GF-D8 (cell line): ENCODE measurements at regions not wholly inside any gene's neighbourhood (a gene's known extent, or its start where the extent isn't known, plus 50 kb on each side); places are given as distances from the start of the nearest gene placed in this dataset.
"Not testable (repeated sequence)": the region's sequence is repeated elsewhere in the genome, so short reads cannot be mapped to it uniquely, and the experiment has no call there.

Source experiments
- DNase-seq: peaks from one replicate; lab custom pipeline; 2025; lab: John Stamatoyannopoulos, UW

DNA sequence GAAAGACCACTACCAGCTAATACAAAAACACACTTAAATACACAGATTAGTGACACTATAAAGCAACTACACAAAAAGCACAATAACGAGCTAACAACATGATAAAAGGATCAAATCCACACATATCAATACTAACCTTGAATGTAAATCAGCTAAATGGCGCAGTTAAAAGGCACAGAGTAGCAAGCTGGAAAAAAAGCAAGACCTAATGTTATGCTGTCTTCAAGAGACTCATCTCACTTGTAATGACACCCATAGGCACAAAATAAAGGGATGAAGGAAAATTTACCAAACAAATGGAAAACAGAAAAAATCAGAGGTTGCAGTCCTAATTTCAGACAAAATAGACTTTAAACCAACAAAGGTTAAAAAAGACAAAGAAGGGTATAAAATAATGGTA is 86.3 kb downstream of the NUS1 start:
- no peak for DNase-seq

- DNase-seq, result no peak
These were observed 96.1 kb downstream of the NUS1 start for GRCh38 chr6:117771403-117771802.

DNA sequence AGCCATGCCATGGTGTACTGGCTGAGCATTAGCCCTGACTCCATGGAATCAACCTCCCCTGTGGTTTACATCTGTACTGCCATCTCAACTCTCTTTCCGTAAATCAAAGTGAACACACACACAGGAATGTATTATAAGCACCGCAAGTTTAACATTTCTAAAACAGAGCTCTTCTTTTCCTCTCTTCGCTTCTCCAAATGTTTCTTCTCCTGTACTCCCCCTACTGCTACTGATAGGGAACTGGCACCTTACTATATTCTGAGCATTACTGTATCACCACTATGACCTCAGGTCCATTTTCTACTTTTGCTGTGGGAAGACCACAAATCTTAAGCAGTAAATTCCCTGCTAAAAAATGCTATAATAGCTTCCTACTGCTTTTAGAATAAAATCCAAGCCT is 101.2 kb downstream of the NUS1 start:
- DNase-seq, result no peak

DNA sequence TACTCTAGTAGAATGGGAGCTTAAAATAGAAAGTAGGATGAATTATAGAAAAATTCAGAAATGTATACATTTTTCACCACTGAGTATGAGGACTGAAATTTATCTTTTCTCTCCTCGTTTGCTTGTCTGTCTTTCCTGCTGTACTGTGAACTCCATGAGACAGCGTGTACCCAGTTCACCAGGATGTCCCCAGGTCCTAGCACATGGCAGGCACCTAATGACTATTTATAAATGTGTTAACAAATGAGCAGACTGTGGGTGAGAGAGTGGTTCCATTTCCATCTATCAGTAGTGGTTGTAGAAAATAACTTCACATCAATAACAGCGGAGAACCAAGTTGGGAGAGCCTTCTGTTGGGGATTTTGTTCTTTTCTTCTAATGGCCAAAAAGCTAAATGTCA is 106.3 kb downstream of the NUS1 start:
- DNase-seq, result no peak

DNA sequence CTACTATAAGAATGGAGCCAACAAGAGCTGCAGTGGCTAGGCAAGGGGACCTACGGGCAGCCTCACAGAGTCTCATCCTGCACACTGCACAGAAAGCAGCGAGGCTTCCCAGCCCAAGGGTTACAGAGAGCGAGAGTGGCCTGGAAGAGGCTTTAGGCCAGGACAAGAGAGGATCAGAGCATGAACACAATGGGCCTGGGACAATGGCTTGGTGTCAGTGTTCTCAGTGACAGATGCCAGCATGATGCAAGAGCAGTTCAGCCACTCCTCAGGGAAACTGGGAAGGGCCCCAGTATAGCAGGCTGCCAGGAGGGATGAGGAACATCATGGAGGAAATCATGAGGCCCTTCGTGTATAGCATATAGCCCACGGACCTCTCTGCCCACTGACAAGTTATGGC is 108.0 kb downstream of the NUS1 start:
- no peak for DNase-seq

- no peak for DNase-seq
These were observed 115.7 kb downstream of the NUS1 start for GRCh38 chr6:117791012-117791411.

- no peak for DNase-seq
These were observed 111.8 kb upstream of the SLC35F1 start for GRCh38 chr6:117795234-117795633.

GRCh38 chr6:117798819-117799218 is 108.2 kb upstream of the SLC35F1 start:
- DNase-seq, result not testable (repeated sequence)

DNA sequence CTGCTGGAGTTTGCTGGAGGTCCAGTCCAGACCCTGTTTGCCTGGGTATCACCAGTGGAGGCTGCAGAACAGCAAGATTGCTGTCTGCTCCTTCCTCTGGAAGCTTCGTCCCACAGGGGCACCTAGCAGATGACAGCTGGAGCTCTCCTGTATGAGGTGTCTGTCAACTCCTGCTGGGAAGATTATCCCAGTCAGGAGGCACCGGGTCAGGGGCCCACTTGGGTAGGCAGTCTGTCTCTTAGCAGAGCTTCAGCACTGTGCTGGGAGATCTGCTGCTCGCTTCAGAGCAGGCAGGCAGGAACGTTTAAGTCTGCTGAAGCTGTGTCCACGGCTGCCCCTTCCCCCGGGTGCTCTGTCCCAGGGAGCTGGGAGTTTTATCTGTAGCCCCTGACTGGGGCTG is 96.8 kb upstream of the SLC35F1 start:
- DNase-seq, result no peak

GRCh38 chr6:117817499-117817898 is 89.6 kb upstream of the SLC35F1 start:
- no peak for DNase-seq

DNA sequence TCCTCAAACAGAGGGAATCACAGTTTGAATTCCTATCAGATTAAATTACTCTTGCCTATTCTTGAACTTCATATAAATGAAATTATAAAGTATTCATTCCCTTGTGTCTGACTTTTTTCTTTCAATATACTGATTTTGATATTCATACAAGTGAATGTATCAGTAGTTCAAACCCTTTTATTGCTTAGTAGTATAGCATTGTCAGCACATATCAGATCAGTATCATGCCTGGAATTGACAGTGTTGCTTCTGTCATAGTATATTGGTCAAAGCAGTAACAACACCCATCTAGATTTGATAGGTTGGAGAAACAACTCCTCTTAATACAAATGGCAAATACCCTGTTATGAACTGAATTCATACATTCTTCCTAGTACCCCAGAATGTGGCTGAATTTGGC is 89.1 kb upstream of the SLC35F1 start:
- no peak for DNase-seq

- no peak for DNase-seq
These were observed 88.6 kb upstream of the SLC35F1 start for GRCh38 chr6:117818449-117818848.

- DNase-seq, result no peak
These were observed 77.3 kb upstream of the SLC35F1 start for GRCh38 chr6:117829594-117830319.

- no peak for DNase-seq
These were observed 69.8 kb upstream of the SLC35F1 start for GRCh38 chr6:117837261-117837660.

- peak; percentile 16 for DNase-seq
These were observed 66.5 kb upstream of the SLC35F1 start for GRCh38 chr6:117840541-117840983.

- DNase-seq, result no peak
These were observed 59.2 kb upstream of the SLC35F1 start for GRCh38 chr6:117847912-117848311.

GRCh38 chr6:117849087-117849486 is 58.0 kb upstream of the SLC35F1 start:
- DNase-seq, result no peak
